ENCODE measurements at regions not wholly inside any gene's neighbourhood (a gene's known extent, or its start where the extent isn't known, plus 50 kb on each side); places are given as distances from the start of the nearest gene placed in this dataset.
A peak's percentile ranks its signal among the peaks of the same experiment; 100 is the strongest.

- no peak overlapping the region for H2BK120ac ChIP-seq (ENCODE audit: low read depth, low read length)
- no peaks in the 10 kb centered on the region for H3K9me3 ChIP-seq (ENCODE audit: control insufficient read depth, low read length)
- DNase-seq = no peak
- no peaks in the 10 kb centered on the region for H3K79me1 ChIP-seq (replicated peaks; ENCODE audit: low read length, poor library complexity, severe bottlenecking)
- no peak overlapping the region for H3K27ac ChIP-seq (ENCODE audit: low read length, poor library complexity, severe bottlenecking)
- H3K4me3 ChIP-seq (ENCODE audit: insufficient read depth in 1 of 2, low read depth in 1 of 2, low read length in 2 of 2) = no peak overlapping the region
- no peak overlapping the region for H3K23ac ChIP-seq (ENCODE audit: low read length in 2 of 2)
- no peak overlapping the region for H2AK5ac ChIP-seq (ENCODE audit: low read length, severe bottlenecking)
- H4K8ac ChIP-seq (ENCODE audit: low read length) = no peak overlapping the region
- H3K4me1 ChIP-seq (ENCODE audit: control insufficient read depth, insufficient read depth, low read depth, low read length) = peaks cover 2% of the 10 kb centered on the region
- H3K27me3 ChIP-seq (ENCODE audit: control insufficient read depth in 1 of 2, insufficient read depth in 1 of 2, low read length in 2 of 2) = no peaks in the 10 kb centered on the region
- no peak overlapping the region for H2BK15ac ChIP-seq (ENCODE audit: low read depth, poor library complexity, severe bottlenecking)
- H3K9ac ChIP-seq (ENCODE audit: low read length) = no peak overlapping the region
- H3K14ac ChIP-seq (ENCODE audit: low read length in 2 of 2) = no peak overlapping the region
- H2BK12ac ChIP-seq (ENCODE audit: low read length in 2 of 2) = no peak overlapping the region
- no peak overlapping the region for H4K91ac ChIP-seq (ENCODE audit: low read length)
- no peaks in the 10 kb centered on the region for H3K36me3 ChIP-seq (ENCODE audit: control insufficient read depth in 1 of 2, insufficient read depth in 2 of 2, low read depth in 1 of 2, low read length in 2 of 2)
- no peak overlapping the region for H3K18ac ChIP-seq (ENCODE audit: low read depth in 1 of 2, low read length in 2 of 2)
- H2AFZ ChIP-seq (ENCODE audit: low read depth, low read length) = no peak overlapping the region
- H3K4ac ChIP-seq (ENCODE audit: low read depth in 1 of 2, low read length in 2 of 2) = no peak overlapping the region
- no peak overlapping the region for H2BK5ac ChIP-seq (ENCODE audit: low read depth, low read length, poor library complexity, severe bottlenecking)
- no peak overlapping the region for H3K4me2 ChIP-seq (ENCODE audit: low read length, poor library complexity, severe bottlenecking)
Observed at GRCh38 chr2:228701506-228701905, 520.0 kb upstream of the SPHKAP start.

GRCh38 chr2:228700638-228701037 lies 519.2 kb upstream of the SPHKAP start:
- no peak overlapping the region for H3K4ac ChIP-seq (ENCODE audit: low read depth in 1 of 2, low read length in 2 of 2)
- H3K4me2 ChIP-seq (ENCODE audit: low read length, poor library complexity, severe bottlenecking) = peak overlapping the region; percentile 37
- no peak overlapping the region for H2AK5ac ChIP-seq (ENCODE audit: low read length, severe bottlenecking)
- no peak overlapping the region for H3K23ac ChIP-seq (ENCODE audit: low read length in 2 of 2)
- WGBS = 35% methylated on average over 6 of the region's 7 CpGs
- H3K9ac ChIP-seq (ENCODE audit: low read length) = no peak overlapping the region
- H3K36me3 ChIP-seq (ENCODE audit: control insufficient read depth in 1 of 2, insufficient read depth in 2 of 2, low read depth in 1 of 2, low read length in 2 of 2) = no peaks in the 10 kb centered on the region
- H3K79me1 ChIP-seq (replicated peaks; ENCODE audit: low read length, poor library complexity, severe bottlenecking) = no peaks in the 10 kb centered on the region
- H2BK5ac ChIP-seq (ENCODE audit: low read depth, low read length, poor library complexity, severe bottlenecking) = no peak overlapping the region
- H2BK120ac ChIP-seq (ENCODE audit: low read depth, low read length) = no peak overlapping the region
- H3K18ac ChIP-seq (ENCODE audit: low read depth in 1 of 2, low read length in 2 of 2) = no peak overlapping the region
- H4K8ac ChIP-seq (ENCODE audit: low read length) = no peak overlapping the region
- H3K14ac ChIP-seq (ENCODE audit: low read length in 2 of 2) = no peak overlapping the region
- H2AFZ ChIP-seq (ENCODE audit: low read depth, low read length) = no peak overlapping the region
- H3K27ac ChIP-seq (ENCODE audit: low read length, poor library complexity, severe bottlenecking) = no peak overlapping the region
- H3K4me3 ChIP-seq (ENCODE audit: insufficient read depth in 1 of 2, low read depth in 1 of 2, low read length in 2 of 2) = no peak overlapping the region
- no peaks in the 10 kb centered on the region for H3K27me3 ChIP-seq (ENCODE audit: control insufficient read depth in 1 of 2, insufficient read depth in 1 of 2, low read length in 2 of 2)
- H2BK12ac ChIP-seq (ENCODE audit: low read length in 2 of 2) = no peak overlapping the region
- peak; percentile 82 for DNase-seq
- H3K9me3 ChIP-seq (ENCODE audit: control insufficient read depth, low read length) = no peaks in the 10 kb centered on the region
- peaks cover 2% of the 10 kb centered on the region for H3K4me1 ChIP-seq (ENCODE audit: control insufficient read depth, insufficient read depth, low read depth, low read length)
- H2BK15ac ChIP-seq (ENCODE audit: low read depth, poor library complexity, severe bottlenecking) = no peak overlapping the region
- no peak overlapping the region for H4K91ac ChIP-seq (ENCODE audit: low read length)

GRCh38 chr2:228699888-228700287 lies 518.4 kb upstream of the SPHKAP start:
- WGBS = 93% methylated on average over 2 of the region's 5 CpGs
- H3K27me3 ChIP-seq (ENCODE audit: control insufficient read depth in 1 of 2, insufficient read depth in 1 of 2, low read length in 2 of 2) = no peaks in the 10 kb centered on the region

GRCh38 chr2:228699400-228699799 lies 517.9 kb upstream of the SPHKAP start:
- Histone ChIP-seq H2AFZ (ENCODE audit: low read depth, low read length) (no peak overlapping the region), H4K8ac (ENCODE audit: low read length) (no peak overlapping the region), H3K23ac (ENCODE audit: low read length in 2 of 2) (no peak overlapping the region), H4K91ac (ENCODE audit: low read length) (no peak overlapping the region), H3K9me3 (ENCODE audit: control insufficient read depth, low read length) (no peaks in the 10 kb centered on the region), H2BK15ac (ENCODE audit: low read depth, poor library complexity, severe bottlenecking) (no peak overlapping the region), H3K4ac (ENCODE audit: low read depth in 1 of 2, low read length in 2 of 2) (no peak overlapping the region), H3K4me1 (ENCODE audit: control insufficient read depth, insufficient read depth, low read depth, low read length) (peaks cover 2% of the 10 kb centered on the region), H3K9ac (ENCODE audit: low read length) (no peak overlapping the region), H2BK12ac (ENCODE audit: low read length in 2 of 2) (no peak overlapping the region), H2AK5ac (ENCODE audit: low read length, severe bottlenecking) (no peak overlapping the region), H3K36me3 (ENCODE audit: control insufficient read depth in 1 of 2, insufficient read depth in 2 of 2, low read depth in 1 of 2, low read length in 2 of 2) (no peaks in the 10 kb centered on the region), H3K18ac (ENCODE audit: low read depth in 1 of 2, low read length in 2 of 2) (no peak overlapping the region), H3K4me2 (ENCODE audit: low read length, poor library complexity, severe bottlenecking) (no peak overlapping the region), H3K14ac (ENCODE audit: low read length in 2 of 2) (no peak overlapping the region), H3K27ac (ENCODE audit: low read length, poor library complexity, severe bottlenecking) (no peak overlapping the region), H3K27me3 (ENCODE audit: control insufficient read depth in 1 of 2, insufficient read depth in 1 of 2, low read length in 2 of 2) (no peaks in the 10 kb centered on the region), H3K4me3 (ENCODE audit: insufficient read depth in 1 of 2, low read depth in 1 of 2, low read length in 2 of 2) (no peak overlapping the region), H2BK120ac (ENCODE audit: low read depth, low read length) (no peak overlapping the region), H2BK5ac (ENCODE audit: low read depth, low read length, poor library complexity, severe bottlenecking) (no peak overlapping the region), H3K79me1 (replicated peaks; ENCODE audit: low read length, poor library complexity, severe bottlenecking) (no peaks in the 10 kb centered on the region)
- 84% methylated on average over 4 of the region's 5 CpGs for WGBS
- peak; percentile 30 for DNase-seq

More at GRCh38 chr2:228699888-228700287, 518.4 kb upstream of the SPHKAP start:
- Histone ChIP-seq H3K36me3 (ENCODE audit: control insufficient read depth in 1 of 2, insufficient read depth in 2 of 2, low read depth in 1 of 2, low read length in 2 of 2) (no peaks in the 10 kb centered on the region), H3K4me2 (ENCODE audit: low read length, poor library complexity, severe bottlenecking) (no peak overlapping the region), H3K23ac (ENCODE audit: low read length in 2 of 2) (no peak overlapping the region), H3K14ac (ENCODE audit: low read length in 2 of 2) (no peak overlapping the region), H4K8ac (ENCODE audit: low read length) (no peak overlapping the region), H2BK15ac (ENCODE audit: low read depth, poor library complexity, severe bottlenecking) (peak overlapping the region; percentile 75), H3K9ac (ENCODE audit: low read length) (no peak overlapping the region), H2BK12ac (ENCODE audit: low read length in 2 of 2) (no peak overlapping the region), H3K18ac (ENCODE audit: low read depth in 1 of 2, low read length in 2 of 2) (no peak overlapping the region), H3K4ac (ENCODE audit: low read depth in 1 of 2, low read length in 2 of 2) (no peak overlapping the region), H3K9me3 (ENCODE audit: control insufficient read depth, low read length) (no peaks in the 10 kb centered on the region), H2AFZ (ENCODE audit: low read depth, low read length) (no peak overlapping the region), H2BK120ac (ENCODE audit: low read depth, low read length) (no peak overlapping the region), H4K91ac (ENCODE audit: low read length) (no peak overlapping the region), H3K4me1 (ENCODE audit: control insufficient read depth, insufficient read depth, low read depth, low read length) (peaks cover 2% of the 10 kb centered on the region), H2BK5ac (ENCODE audit: low read depth, low read length, poor library complexity, severe bottlenecking) (no peak overlapping the region), H2AK5ac (ENCODE audit: low read length, severe bottlenecking) (no peak overlapping the region), H3K79me1 (replicated peaks; ENCODE audit: low read length, poor library complexity, severe bottlenecking) (no peaks in the 10 kb centered on the region), H3K27ac (ENCODE audit: low read length, poor library complexity, severe bottlenecking) (no peak overlapping the region), H3K4me3 (ENCODE audit: insufficient read depth in 1 of 2, low read depth in 1 of 2, low read length in 2 of 2) (no peak overlapping the region)
- no peak for DNase-seq

All from mesenchymal stem cell (in vitro differentiated cells and primary cell).